HUDEP-2 (cell line): ENCODE measurements at regions not wholly inside any gene's neighbourhood (a gene's known extent, or its start where the extent isn't known, plus 50 kb on each side); places are given as distances from the start of the nearest gene placed in this dataset.
A peak's percentile ranks its signal among the peaks of the same experiment; 100 is the strongest.
"Not testable (repeated sequence)": the region's sequence is repeated elsewhere in the genome, so short reads cannot be mapped to it uniquely, and the experiment has no call there.

ENCODE experiments used
- DNase-seq, 76 experiments: peaks; one replicate each; lab custom pipeline; 2025; ENCODE audit not compliant: unreplicated experiment in 76 of 76; lab: John Stamatoyannopoulos, UW

GRCh38 chrX:3882553-3882920 is 169.1 kb upstream of the PRKX start:
- not testable (repeated sequence) for DNase-seq

GRCh38 chrX:3881898-3882552 is 168.6 kb upstream of the PRKX start:
- not testable (repeated sequence) for DNase-seq

GRCh38 chrX:3881255-3881895 is 167.9 kb upstream of the PRKX start:
- DNase-seq = not testable (repeated sequence)

GRCh38 chrX:3876393-3876792 is 162.9 kb upstream of the PRKX start:
- not testable (repeated sequence) for DNase-seq

- DNase-seq = not testable (repeated sequence)
Measured at GRCh38 chrX:3875638-3876037, 162.2 kb upstream of the PRKX start.

DNA sequence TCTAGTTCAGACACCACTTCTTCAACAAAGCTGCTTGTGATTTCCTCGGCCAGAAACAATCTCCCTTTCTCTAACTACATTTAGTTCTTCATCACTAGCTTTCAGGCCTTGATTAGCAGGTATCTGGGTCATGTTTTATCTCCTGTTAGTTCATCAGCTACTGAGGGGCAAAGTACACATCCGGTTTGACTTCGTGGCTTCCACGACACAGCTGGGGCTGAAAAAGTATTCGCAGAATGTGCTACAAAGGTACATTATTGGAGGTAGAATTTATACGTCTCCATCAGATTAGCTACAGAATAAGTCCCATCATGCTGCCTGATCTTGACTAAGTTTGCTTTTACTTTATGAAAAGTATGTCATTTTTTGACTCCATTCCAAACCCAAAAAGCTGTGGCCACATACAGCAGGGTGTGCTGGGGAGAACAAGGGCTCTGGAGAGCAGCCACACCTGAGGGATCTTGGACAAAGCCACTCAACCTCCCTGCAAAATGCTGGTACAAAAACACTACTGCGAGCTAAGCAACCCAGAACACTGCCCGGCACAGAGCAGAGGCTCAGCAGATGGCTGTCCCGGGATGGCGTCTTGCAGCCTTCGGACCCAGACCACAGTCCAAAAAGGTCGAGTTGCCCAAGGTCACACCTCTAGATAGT is 158.9 kb upstream of the PRKX start:
- DNase-seq = not testable (repeated sequence)

- DNase-seq = not testable (repeated sequence)
Measured at GRCh38 chrX:3867067-3867831, 153.8 kb upstream of the PRKX start.

DNA sequence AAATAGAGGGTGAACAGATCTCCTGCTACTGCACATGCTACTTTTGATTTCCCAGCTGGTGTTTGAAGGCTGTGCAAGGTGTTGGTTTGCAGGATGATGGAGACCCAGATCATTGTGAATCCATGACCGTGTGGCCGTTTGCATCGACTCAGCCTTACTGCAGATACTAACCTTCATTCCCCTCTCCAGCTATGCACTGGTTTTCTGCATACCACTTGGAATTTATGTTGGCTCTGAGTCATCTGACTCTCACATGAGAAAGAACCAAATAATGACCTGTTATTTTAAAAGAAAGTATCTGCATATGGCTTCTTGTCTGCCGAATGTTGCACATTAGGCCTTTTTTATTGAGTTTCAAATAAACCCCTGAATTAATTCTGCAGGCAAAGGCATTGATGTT is 144.9 kb upstream of the PRKX start:
- not testable (repeated sequence) for DNase-seq

DNA sequence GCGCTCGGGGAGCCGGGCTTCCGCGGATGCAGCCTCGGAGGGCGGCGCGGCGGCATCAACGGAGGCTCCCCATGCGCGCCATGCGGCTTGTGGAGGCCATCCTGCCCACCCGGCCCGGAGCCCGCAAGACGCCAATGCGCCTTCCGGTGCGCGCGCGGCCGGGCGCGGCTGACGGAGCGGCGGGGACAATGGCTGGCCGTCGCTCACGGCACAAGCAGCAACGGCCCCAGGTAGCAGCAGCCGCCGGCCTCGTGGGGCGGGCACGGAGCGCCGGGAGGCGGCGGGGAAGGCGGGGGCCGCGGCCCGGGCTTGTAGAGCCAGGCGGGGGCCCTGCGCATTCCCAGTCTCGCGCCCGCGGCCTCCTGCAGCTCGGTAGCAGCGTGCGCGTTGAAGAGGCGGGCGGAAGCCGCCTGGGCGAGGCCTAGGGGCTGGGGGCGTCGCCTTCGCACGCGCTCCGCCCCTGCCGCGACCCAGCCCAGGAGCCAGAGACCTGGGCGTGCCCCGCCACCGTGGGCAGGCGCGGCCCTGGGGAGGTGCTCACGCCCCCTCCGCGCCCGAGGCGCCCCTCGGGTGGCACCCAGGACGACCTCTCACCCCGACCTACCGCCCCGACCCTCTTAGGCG is 130.2 kb upstream of the PRKX start:
- DNase-seq = not testable (repeated sequence)

DNA sequence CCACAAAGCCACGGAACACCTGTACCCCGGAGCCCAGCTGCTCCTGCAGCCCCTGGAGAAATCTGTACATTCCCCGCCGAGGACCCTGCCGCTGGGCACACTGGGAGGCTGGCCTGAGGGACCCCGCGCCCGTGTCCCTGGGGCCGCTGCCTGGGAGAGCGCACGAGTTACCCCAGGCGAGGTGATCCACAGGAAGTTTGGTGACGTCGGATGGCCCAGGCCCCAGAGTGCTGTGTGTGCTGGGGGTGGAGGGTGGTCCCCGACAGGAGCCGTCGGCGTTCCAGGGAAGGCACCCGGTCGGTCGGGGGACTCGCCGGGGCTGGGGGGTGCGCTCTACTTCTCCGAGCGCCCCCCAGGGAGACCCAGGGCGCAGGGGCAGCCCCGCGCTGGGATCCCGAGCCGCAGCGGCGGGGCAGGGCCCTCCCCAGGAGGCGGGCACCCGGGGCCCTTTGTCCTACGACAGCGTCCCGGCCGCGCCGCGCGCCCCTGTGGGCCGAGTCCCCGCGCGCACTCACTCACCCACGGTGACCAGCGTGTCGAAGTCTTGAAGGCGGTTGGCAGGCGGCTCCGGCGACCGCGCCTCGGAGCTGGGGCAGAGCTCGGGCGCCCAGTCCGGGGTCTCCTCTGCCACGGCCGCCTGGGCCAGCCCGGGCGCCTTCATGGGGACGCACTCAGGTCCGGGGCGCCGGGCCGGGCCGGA is 129.5 kb upstream of the PRKX start:
- DNase-seq = peak in 1 of 76 experiments; percentile 0

- DNase-seq = not testable (repeated sequence)
Measured at GRCh38 chrX:3838754-3839153, 125.3 kb upstream of the PRKX start.

DNA sequence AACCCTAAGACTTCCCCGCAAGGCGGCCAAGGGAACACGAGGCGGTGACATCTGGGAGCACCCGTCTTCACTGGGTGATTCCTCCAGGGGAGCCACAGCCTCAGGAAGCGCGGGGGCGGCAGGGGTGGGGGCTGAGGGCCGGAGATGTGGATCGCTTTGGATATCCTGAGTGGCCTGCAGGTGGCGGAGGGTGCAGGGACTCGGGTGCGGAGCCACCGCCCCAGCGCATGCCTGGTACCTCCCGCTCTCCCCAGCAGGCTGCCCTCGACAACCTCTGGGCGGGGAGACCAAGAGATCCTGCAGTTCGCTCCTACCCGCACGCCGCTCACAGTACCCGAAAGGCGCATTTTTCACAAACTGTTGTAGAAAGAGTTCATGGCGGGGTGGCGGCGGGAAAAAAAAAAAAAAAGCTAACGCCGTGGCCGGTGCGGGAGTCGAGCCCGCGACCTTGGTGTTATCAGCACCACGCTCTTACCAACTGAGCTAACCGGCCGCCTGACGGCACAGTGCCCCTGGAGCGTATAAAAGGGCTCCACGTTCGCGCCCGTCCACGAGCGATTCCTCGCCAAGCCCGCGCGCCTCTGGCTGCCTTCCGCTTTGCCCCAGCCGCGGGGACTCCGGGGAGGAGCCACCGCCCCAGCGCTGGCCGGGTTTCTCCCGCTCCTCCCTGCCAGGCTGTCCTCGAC is 124.7 kb upstream of the PRKX start:
- DNase-seq = not testable (repeated sequence)

DNA sequence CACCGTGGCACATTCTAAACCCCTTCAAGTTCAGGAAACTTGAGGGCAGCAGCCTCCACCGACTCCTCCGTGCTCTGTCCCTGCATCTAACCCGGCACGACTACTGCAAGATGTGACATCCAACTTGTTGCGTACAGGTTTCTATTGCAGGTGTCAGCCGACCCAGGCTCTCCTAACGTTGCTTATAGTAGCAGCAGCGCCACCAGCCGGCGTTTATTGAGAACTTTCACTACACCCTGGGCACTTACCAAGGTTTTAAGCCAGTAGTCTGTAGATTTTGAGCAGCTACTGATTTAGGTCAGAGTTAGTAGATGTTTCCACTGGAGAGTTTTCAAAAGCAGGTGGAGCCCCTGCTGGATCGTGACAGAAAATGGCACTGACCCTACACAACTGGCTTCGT is 123.8 kb upstream of the PRKX start:
- not testable (repeated sequence) for DNase-seq

GRCh38 chrX:3833761-3834542 is 120.5 kb upstream of the PRKX start:
- not testable (repeated sequence) for DNase-seq

- not testable (repeated sequence) for DNase-seq
Measured at GRCh38 chrX:3830020-3830419, 116.6 kb upstream of the PRKX start.

- not testable (repeated sequence) for DNase-seq
Measured at GRCh38 chrX:3829041-3829531, 115.6 kb upstream of the PRKX start.

DNA sequence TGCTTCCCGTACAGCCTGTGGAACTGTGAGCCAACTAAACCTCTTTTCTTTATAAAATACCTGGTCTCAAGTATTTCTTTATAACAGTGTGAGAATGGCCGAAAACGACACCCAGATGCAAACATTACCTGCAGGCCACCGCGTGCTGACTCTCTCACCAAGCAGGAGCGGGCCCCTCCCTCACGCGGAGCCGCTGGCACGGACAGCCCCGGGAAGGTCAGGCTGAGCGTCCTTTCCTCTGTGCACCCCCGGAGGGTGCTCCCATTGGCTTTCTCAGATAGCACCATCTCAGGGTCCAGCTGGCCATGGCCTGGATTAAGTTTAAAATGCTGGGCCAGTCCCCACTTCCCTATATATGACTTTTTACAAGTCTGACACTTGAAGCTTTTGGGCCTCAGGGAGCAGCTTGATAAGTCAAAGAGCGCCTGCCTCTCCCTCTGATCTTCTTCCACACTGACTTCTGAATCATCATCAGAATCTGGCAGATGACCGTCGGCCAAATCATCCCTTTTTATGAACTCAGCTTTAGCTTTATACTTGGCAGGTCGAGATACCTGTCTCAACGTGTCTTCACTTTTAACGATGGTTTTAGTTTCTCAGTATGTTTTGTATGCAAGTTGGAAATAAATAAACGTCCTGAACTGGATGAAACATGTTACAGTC is 115.1 kb upstream of the PRKX start:
- DNase-seq = not testable (repeated sequence)

- DNase-seq = not testable (repeated sequence)
Measured at GRCh38 chrX:3824008-3824407, 110.6 kb upstream of the PRKX start.
